Heart left ventricle (tissue), 16 donors: ENCODE measurements at regions not wholly inside any gene's neighbourhood (a gene's known extent, or its start where the extent isn't known, plus 50 kb on each side); places are given as distances from the start of the nearest gene placed in this dataset.

ENCODE experiments used
- ATAC-seq, 4 donors: fragments of 200-7000 bp; cut with Tn5 transposase; one replicate each; pipeline ENCODE4 v1.9.1; 2020 to 2022; ENCODE audit warnings: moderate library complexity in 4 of 4, mild to moderate bottlenecking in 3 of 4, moderate number of reproducible peaks in 1 of 4
- DNase-seq, 5 donors: peaks; one replicate each; pipeline ENCODE4 v3.0.0-alpha.2; 2020
- H3K27ac ChIP-seq, 12 donors: fragments of 200-600 bp; sonication (generic) in 4 of 12; one replicate each; pipeline versions ENCODE4 v1.5.0 to v1.8.0; 2016 to 2022; ENCODE audit warnings: mild to moderate bottlenecking in 2 of 12
- H3K27me3 ChIP-seq, 9 donors: fragments of 200-600 bp; sonication (generic) in 2 of 9; one replicate each; pipeline versions ENCODE4 v1.5.1 to v1.8.0; 2016 to 2022; ENCODE audit warnings: mild to moderate bottlenecking in 3 of 9
- H3K36me3 ChIP-seq, 9 donors: fragments of 200-600 bp; sonication (generic) in 2 of 9; one replicate each; pipeline versions ENCODE4 v1.5.0 to v1.8.0; 2018 to 2022; ENCODE audit warnings: mild to moderate bottlenecking in 2 of 9
- H3K4me1 ChIP-seq, 12 donors: fragments of 200-600 bp; sonication (generic) in 4 of 12; one replicate each; pipeline versions ENCODE4 v1.5.0 to v1.8.0; 2016 to 2022; ENCODE audit warnings: mild to moderate bottlenecking in 3 of 12
- H3K4me3 ChIP-seq, 12 donors: fragments of 200-600 bp; sonication (generic) in 4 of 12; one replicate each; pipeline versions ENCODE4 v1.5.0 to v1.8.0; 2017 to 2022; ENCODE audit warnings: mild to moderate bottlenecking in 9 of 12, moderate library complexity in 4 of 12
- H3K9me3 ChIP-seq, 12 donors: fragments of 200-600 bp; sonication (generic) in 4 of 12; one replicate each; pipeline versions ENCODE4 v1.5.0 to v1.8.0; 2016 to 2022; ENCODE audit warnings: mild to moderate bottlenecking in 1 of 12
- POLR2A ChIP-seq, 2 donors: fragments of 450-650 bp; IDR thresholded peaks; one replicate each; pipeline ENCODE4 v1.6.1; 2017; ENCODE audit warnings: antibody characterized with exemption in 2 of 2, mild to moderate bottlenecking in 2 of 2, moderate library complexity in 2 of 2
- WGBS, 4 donors: extraction: QIAGEN DNeasy Blood & Tissue Kit in 2 of 4; methylation state at CpG; one replicate each; pipeline versions ENCODE4 v1.1.5 to v1.1.7; 2013 to 2018; 5-methylcytosine and 5-hydroxymethylcytosine counted together
- intact Hi-C, 10 donors: fragments of 100-400 bp; cut with DNase I; formaldehyde crosslinking; loops; one replicate each; pipeline versions ENCODE4 v1.11.1 to v1.14.2; 2022
- TF ChIP-seq, protein P1 (sequence below), 12 donors: fragments of 200-600 bp; sonication (generic) in 4 of 12; IDR thresholded peaks; one replicate each; pipeline versions ENCODE4 v1.5.0 to v1.8.0; 2018 to 2022; ENCODE audit warnings: antibody characterized with exemption in 12 of 12, mild to moderate bottlenecking in 5 of 12
- donor health status: ischemic (EF 13 %, LVEDD 7.1; RV severe dilation, severe dysfunction).
- donor health status: healthy with polysubstance abuse.
- donor health status: DM: no; HTN: yes; CAD: no.
- donor health status: DM: no; HTN: no; CAD: no.
- donor health status: ischemic (EF 25% LVEDD 6.9; RV normal size, moderate dysfunction).
- donor health status: ischemic (EF 25% LVEDD 5.7; RV mildly dilated, moderate dysfunction).
- donor health status: healthy.
- donor health status: DM: yes; HTN: yes; CAD: no.
- donor health status: ischemic (EF 35%, LVEDD 5.7; RV mildly dilated, moderate dysfunction).
- donor health status: nonischemic (EF 11% LVEDD 7.7; RV severe dilation, severe dysfunction).
- donor health status: DM: yes; HTN: yes; CAD: no.
- donor health status: PGD.
- donor health status: ischemic (EF 29% LVEDD 5.4; RV normal size, mild dysfunction).
- donor health status: nonischemic (EF 23%, LVEDD 6.1; RV moderate dilation, normal function).

DNA sequence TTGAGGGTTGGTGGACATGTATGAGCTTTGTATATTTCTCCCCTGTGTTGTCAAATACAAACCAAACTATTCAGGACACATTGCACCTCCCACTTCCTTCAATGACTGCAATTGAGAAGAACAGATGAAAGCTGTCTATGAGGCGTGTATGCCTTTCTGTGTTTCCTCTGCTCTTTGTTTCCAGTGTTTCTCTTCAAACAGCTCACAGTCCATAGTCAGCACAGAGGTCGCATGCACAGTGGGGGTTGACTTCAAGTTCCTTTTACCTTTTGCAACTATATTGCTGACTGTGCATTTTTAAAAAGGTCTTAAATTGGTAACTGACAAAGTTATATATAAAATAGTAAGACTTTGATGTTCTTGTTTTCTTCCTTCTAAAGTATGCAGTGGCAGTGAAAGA is 957.8 kb downstream of the C4orf33 start:
- TF ChIP-seq, protein P1, sequence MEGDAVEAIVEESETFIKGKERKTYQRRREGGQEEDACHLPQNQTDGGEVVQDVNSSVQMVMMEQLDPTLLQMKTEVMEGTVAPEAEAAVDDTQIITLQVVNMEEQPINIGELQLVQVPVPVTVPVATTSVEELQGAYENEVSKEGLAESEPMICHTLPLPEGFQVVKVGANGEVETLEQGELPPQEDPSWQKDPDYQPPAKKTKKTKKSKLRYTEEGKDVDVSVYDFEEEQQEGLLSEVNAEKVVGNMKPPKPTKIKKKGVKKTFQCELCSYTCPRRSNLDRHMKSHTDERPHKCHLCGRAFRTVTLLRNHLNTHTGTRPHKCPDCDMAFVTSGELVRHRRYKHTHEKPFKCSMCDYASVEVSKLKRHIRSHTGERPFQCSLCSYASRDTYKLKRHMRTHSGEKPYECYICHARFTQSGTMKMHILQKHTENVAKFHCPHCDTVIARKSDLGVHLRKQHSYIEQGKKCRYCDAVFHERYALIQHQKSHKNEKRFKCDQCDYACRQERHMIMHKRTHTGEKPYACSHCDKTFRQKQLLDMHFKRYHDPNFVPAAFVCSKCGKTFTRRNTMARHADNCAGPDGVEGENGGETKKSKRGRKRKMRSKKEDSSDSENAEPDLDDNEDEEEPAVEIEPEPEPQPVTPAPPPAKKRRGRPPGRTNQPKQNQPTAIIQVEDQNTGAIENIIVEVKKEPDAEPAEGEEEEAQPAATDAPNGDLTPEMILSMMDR (IDR thresholded peaks at IDR 0.05): no peak
- TF ChIP-seq POLR2A (IDR thresholded peaks at IDR 0.05): no peak
- 28 to 55% (median 42%) methylated on average over 2 of the region's 2 CpGs for WGBS, 4 donors
- no peak for DNase-seq

DNA sequence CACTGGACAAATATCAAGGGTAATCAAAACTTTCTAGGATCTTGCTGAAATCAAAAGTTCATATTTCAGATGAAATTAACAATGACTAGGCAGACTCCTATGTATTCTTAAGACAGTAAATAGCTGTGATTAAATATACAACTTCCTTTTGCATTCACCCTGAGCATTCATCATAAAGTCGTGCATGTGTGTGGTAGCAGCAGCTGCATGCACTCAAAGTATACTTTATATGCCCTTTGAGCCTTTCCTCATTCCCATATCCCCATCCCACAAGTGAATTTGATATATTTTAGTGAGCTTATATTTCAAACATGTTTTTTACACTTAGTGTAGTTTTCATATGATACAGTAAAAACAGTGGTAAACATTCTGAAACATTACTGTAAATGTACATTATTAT is 959.0 kb downstream of the C4orf33 start:
- Histone ChIP-seq H3K36me3 (no peaks in the 10 kb centered on the region), H3K4me1 (no peaks in the 10 kb centered on the region), H3K4me3 (no peak overlapping the region), H3K27me3 (no peaks in the 10 kb centered on the region), H3K27ac (no peak overlapping the region), H3K9me3 (peaks cover 0 to 4% (median 0%) of the 10 kb centered on the region in 12 donors)
- ATAC-seq: no peak
- WGBS, 4 donors: 57 to 68% (median 62%) methylated on average over 1 of the region's 1 CpG
- DNase-seq: no peak
- TF ChIP-seq POLR2A (IDR thresholded peaks at IDR 0.05): no peak
- TF ChIP-seq, protein P1 (IDR thresholded peaks at IDR 0.05): no peak
- intact Hi-C loops: no loop called here

More for the DNA sequence above, 957.8 kb downstream of the C4orf33 start:
- intact Hi-C loops: no loop called here
- ATAC-seq: no peak
- Histone ChIP-seq H3K4me3 (no peak overlapping the region), H3K36me3 (no peaks in the 10 kb centered on the region), H3K27ac (no peak overlapping the region), H3K27me3 (no peaks in the 10 kb centered on the region), H3K4me1 (no peaks in the 10 kb centered on the region), H3K9me3 (peaks cover 0 to 4% (median 0%) of the 10 kb centered on the region in 12 donors)

DNA sequence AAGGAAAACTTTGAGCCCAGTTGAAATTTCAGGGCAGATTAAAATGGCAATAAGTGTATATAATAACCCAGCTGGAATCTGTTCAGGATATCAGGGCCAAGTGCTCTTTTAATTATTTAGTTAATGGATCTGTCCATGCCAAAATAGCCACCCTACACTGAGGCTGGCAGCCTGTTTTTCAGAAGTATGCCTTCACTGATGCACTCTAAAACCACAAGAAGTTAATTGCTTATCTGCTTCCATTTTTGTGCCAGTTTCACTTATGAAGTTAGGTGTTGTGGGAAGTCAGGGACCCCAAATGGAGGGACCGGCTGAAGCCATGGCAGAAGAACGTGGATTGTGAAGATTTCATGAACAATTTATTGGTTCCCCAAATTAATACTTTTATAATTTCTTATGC is 960.3 kb downstream of the C4orf33 start:
- Histone ChIP-seq H3K4me1 (no peaks in the 10 kb centered on the region), H3K36me3 (no peaks in the 10 kb centered on the region), H3K27ac (no peak overlapping the region), H3K4me3 (no peak overlapping the region), H3K9me3 (peaks cover 0 to 4% (median 0%) of the 10 kb centered on the region in 12 donors), H3K27me3 (no peaks in the 10 kb centered on the region)
- intact Hi-C loops: no loop called here
- DNase-seq (no peak), ATAC-seq (no peak)
- 42 to 93% (median 82%) methylated on average over 2 of the region's 2 CpGs for whole genome bisulfite sequencing, 4 donors
- TF ChIP-seq, protein P1 (IDR thresholded peaks at IDR 0.05): no peak
- no peak for TF ChIP-seq POLR2A (IDR thresholded peaks at IDR 0.05)

DNA sequence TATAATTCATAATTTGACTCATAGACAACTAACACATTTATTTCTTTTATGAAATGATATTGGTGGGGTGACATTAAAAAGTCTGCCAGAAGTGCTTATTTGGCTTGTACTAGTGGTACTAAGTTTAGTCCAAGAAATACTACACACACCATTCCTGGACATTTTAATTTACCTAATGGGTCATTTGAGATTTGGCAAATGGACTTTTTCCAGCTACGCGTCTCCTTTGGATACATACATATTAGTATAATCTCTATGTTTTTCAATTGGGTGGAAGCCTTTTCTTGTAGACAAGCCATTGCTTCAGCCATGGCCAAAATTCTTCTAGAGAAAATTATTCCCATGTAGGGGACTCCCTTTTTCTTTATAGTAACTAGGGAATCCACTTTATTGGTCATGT is 968.5 kb downstream of the C4orf33 start:
- no peak overlapping the region for H3K27ac ChIP-seq
- DNase-seq (no peak), ATAC-seq (no peak)
- H3K4me3 ChIP-seq: no peak overlapping the region
- intact Hi-C loops: no loop called here
- TF ChIP-seq, protein P1 (IDR thresholded peaks at IDR 0.05): no peak
- no peak for TF ChIP-seq POLR2A (IDR thresholded peaks at IDR 0.05)
- H3K4me1 ChIP-seq: no peaks in the 10 kb centered on the region
- peaks cover 0 to 4% (median 0%) of the 10 kb centered on the region in 12 donors for H3K9me3 ChIP-seq
- 68 to 97% (median 96%) methylated on average over 2 of the region's 2 CpGs for WGBS, 4 donors
- H3K36me3 ChIP-seq: no peaks in the 10 kb centered on the region
- H3K27me3 ChIP-seq: no peaks in the 10 kb centered on the region
